ENCODE measurements at regions not wholly inside any gene's neighbourhood (a gene's known extent, or its start where the extent isn't known, plus 50 kb on each side); places are given as distances from the start of the nearest gene placed in this dataset.

DNA sequence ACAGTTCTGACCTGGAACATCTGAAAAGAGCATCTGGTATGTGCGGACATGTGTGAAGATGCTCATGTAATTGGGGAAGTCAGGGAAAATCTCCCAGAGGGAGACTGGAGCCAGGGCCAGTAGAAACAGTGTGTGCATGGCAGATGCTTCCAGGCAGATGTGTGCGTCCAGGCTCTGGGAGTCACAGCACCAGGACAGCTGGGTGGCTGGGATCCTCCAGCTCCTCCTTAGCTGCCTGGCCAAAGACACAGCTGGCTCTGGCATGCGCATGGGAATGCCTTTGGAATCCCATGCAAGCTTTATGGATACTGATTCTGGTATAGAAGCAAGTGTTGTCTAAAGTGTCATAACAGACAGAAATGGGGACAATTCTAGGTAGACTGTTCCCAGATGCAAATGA, 369.7 kb downstream of the INSIG2 start:
- Histone ChIP-seq H3K27me3 (no peaks in the 10 kb centered on the region), H3K27ac (no peak overlapping the region), H3K36me3 (no peaks in the 10 kb centered on the region), H3K4me3 (no peak overlapping the region), H3K9me3 (no peaks in the 10 kb centered on the region), H3K4me1 (ENCODE audit: insufficient read depth) (no peaks in the 10 kb centered on the region)
- intact Hi-C loops (cut with DNase I), result no loop called here
- TF ChIP-seq POLR2A (IDR thresholded peaks at IDR 0.05) (no peak), EP300 (IDR thresholded peaks at IDR 0.05) (no peak), CTCF (IDR thresholded peaks at IDR 0.05) (no peak)
- 72 to 90% (median 76%) methylated on average over 3 of the region's 3 CpGs for WGBS, 3 donors
- DNase-seq, result no peak

- Histone ChIP-seq H3K36me3 (no peaks in the 10 kb centered on the region), H3K4me3 (no peak overlapping the region), H3K27me3 (no peaks in the 10 kb centered on the region), H3K9me3 (no peaks in the 10 kb centered on the region), H3K4me1 (ENCODE audit: insufficient read depth) (no peaks in the 10 kb centered on the region), H3K27ac (no peak overlapping the region)
- DNase-seq, result no peak
- WGBS, 3 donors, result 73 to 78% (median 77%) methylated on average over 2 of the region's 2 CpGs
- TF ChIP-seq POLR2A (IDR thresholded peaks at IDR 0.05), result no peak
- no peak for TF ChIP-seq CTCF (IDR thresholded peaks at IDR 0.05)
- TF ChIP-seq EP300 (IDR thresholded peaks at IDR 0.05), result no peak
- intact Hi-C loops (cut with DNase I), result no loop called here
Measured at GRCh38 chr2:118449401-118449800, 361.1 kb downstream of the INSIG2 start.

DNA sequence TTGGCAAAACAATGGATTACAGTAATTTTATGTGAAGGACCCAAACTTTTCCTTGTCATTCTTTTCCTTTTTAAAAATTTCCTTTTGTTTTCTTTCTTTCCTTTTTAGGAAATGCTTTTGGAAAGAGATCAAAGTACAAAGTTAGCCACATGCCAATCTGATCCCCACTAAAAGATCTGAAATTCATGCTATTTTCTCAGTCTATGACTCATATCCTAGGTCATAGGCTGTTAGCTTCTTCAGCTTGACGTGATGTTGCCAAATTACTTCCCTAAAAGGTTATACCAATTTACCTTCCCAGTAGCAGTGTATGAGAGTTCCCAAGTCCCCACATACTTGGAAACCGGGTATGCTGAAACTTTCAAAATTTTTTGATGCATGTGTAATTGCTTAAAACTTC, 355.3 kb downstream of the INSIG2 start:
- Histone ChIP-seq H3K4me3 (no peak overlapping the region), H3K36me3 (no peaks in the 10 kb centered on the region), H3K27ac (no peak overlapping the region), H3K27me3 (no peaks in the 10 kb centered on the region), H3K9me3 (no peaks in the 10 kb centered on the region), H3K4me1 (ENCODE audit: insufficient read depth) (no peaks in the 10 kb centered on the region)
- intact Hi-C loops (cut with DNase I), result no loop called here
- 34 to 38% (median 38%) methylated on average over 2 of the region's 2 CpGs for WGBS, 3 donors
- DNase-seq, result no peak
- no peak for TF ChIP-seq POLR2A (IDR thresholded peaks at IDR 0.05)
- TF ChIP-seq EP300 (IDR thresholded peaks at IDR 0.05), result no peak
- TF ChIP-seq CTCF (IDR thresholded peaks at IDR 0.05), result no peak

GRCh38 chr2:118442996-118443553, 354.8 kb downstream of the INSIG2 start:
- H3K4me1 ChIP-seq (ENCODE audit: insufficient read depth), result no peaks in the 10 kb centered on the region
- H3K27me3 ChIP-seq, result no peaks in the 10 kb centered on the region
- no peak for DNase-seq
- no peak overlapping the region for H3K4me3 ChIP-seq
- TF ChIP-seq CTCF (IDR thresholded peaks at IDR 0.05) (no peak), EP300 (IDR thresholded peaks at IDR 0.05) (no peak), POLR2A (IDR thresholded peaks at IDR 0.05) (no peak)
- intact Hi-C loops (cut with DNase I), result no loop called here
- no peaks in the 10 kb centered on the region for H3K36me3 ChIP-seq
- 69 to 85% (median 83%) methylated on average over 3 of the region's 3 CpGs for WGBS, 3 donors
- H3K27ac ChIP-seq, result no peak overlapping the region
- H3K9me3 ChIP-seq, result no peaks in the 10 kb centered on the region

All from ovary (tissue), 7 donors.